ENCODE measurements at regions not wholly inside any gene's neighbourhood (a gene's known extent, or its start where the extent isn't known, plus 50 kb on each side); places are given as distances from the start of the nearest gene placed in this dataset.

DNA sequence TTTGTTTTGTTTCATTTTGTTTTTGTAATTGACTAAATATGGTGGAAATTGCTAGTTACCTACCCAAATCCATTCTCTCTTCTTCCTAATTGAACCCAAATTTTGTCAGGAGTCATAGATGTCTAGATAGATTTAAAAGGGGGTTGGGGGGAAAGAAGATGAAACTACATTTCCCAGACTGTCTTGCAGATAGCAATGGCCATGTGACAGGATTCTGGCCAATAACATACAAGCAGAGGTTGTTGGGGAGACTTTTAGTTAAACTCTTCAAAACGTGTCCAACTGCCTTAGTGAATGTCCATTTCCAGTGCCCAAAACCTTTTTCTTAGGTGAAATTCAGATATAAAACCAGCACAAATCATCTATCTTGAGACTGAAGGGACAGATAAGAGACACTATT lies 583.9 kb upstream of the API5 start:
- Histone ChIP-seq H3K4me3 (no peak overlapping the region), H3K36me3 (no peaks in the 10 kb centered on the region), H3K9me3 (no peaks in the 10 kb centered on the region), H3K27me3 (no peaks in the 10 kb centered on the region), H3K27ac (no peak overlapping the region), H3K4me1 (no peaks in the 10 kb centered on the region)
- no peak for DNase-seq
- TF ChIP-seq, protein P1, sequence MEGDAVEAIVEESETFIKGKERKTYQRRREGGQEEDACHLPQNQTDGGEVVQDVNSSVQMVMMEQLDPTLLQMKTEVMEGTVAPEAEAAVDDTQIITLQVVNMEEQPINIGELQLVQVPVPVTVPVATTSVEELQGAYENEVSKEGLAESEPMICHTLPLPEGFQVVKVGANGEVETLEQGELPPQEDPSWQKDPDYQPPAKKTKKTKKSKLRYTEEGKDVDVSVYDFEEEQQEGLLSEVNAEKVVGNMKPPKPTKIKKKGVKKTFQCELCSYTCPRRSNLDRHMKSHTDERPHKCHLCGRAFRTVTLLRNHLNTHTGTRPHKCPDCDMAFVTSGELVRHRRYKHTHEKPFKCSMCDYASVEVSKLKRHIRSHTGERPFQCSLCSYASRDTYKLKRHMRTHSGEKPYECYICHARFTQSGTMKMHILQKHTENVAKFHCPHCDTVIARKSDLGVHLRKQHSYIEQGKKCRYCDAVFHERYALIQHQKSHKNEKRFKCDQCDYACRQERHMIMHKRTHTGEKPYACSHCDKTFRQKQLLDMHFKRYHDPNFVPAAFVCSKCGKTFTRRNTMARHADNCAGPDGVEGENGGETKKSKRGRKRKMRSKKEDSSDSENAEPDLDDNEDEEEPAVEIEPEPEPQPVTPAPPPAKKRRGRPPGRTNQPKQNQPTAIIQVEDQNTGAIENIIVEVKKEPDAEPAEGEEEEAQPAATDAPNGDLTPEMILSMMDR (IDR thresholded peaks at IDR 0.05): no peak
- TF ChIP-seq POLR2A (IDR thresholded peaks at IDR 0.05): no peak
- intact Hi-C loops (cut with DNase I; ENCODE audit: low total_unique reads): no loop called here

DNA sequence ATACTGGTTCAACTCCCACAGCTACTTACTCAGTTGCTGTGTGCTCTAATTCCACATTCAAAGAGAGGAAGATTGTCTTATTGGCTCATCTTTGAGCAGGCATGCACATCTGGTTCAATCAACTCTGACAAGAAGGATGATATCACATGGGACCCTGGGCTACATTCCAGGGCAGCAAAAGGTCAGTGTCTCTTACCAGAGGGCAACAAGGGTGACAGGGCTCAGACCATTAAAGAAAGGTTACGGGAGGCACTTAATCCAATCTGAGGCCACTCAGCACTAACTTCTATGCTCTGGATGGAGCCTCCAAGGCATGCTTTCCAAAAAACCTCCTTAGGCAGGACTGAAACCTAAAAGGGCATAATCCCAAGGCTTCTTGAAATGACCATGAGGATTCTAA lies 549.4 kb upstream of the API5 start:
- intact Hi-C loops (cut with DNase I; ENCODE audit: low total_unique reads): no loop called here
- Histone ChIP-seq H3K9me3 (no peaks in the 10 kb centered on the region), H3K36me3 (no peaks in the 10 kb centered on the region), H3K4me3 (no peak overlapping the region), H3K27ac (no peak overlapping the region), H3K4me1 (no peaks in the 10 kb centered on the region), H3K27me3 (no peaks in the 10 kb centered on the region)
- DNase-seq: no peak
- TF ChIP-seq, protein P1 (IDR thresholded peaks at IDR 0.05): no peak
- no peak for TF ChIP-seq POLR2A (IDR thresholded peaks at IDR 0.05)

DNA sequence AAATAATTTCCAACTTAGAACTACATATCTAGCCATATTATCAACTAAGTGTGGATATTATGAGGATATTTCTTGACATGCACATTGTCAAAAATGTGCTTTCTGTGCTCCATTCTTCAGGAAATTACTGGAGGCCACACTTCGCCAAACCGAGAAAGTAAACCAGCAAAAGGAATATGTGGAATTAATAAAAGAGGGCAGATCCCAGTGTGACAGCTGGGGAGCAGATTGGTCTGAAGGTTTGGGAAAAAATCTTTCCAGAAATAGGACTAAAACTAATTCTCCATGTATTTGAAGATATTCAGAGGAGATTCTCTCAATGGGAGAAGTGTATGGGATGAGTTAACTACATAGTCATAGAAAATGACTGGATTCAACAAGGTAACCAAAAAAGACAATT lies 546.9 kb upstream of the API5 start:
- H3K27ac ChIP-seq: no peak overlapping the region
- no peaks in the 10 kb centered on the region for H3K27me3 ChIP-seq
- no peak for DNase-seq
- H3K9me3 ChIP-seq: no peaks in the 10 kb centered on the region
- intact Hi-C loops (cut with DNase I; ENCODE audit: low total_unique reads): no loop called here
- H3K36me3 ChIP-seq: no peaks in the 10 kb centered on the region
- no peak overlapping the region for H3K4me3 ChIP-seq
- no peaks in the 10 kb centered on the region for H3K4me1 ChIP-seq
- TF ChIP-seq, protein P1 (IDR thresholded peaks at IDR 0.05): no peak
- TF ChIP-seq POLR2A (IDR thresholded peaks at IDR 0.05): no peak

DNA sequence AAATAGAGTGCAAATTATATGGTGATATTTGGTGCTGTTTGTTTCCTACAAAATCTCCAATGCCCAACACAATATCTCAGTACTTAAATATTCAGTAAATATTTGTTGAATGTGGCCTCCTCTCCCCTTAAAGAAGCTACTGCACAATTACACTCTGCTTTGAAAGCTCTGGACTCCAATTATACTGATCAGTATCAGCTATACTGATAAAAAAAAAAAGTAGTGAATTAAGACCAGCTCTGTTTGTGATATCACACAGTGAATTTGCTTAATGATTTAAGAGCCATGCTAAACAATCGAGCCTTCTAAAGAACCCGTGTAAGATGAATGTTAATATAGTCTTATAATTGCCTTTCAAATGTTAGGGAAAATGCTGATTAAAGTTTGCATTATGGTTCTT lies 543.2 kb upstream of the API5 start:
- no peaks in the 10 kb centered on the region for H3K36me3 ChIP-seq
- H3K4me1 ChIP-seq: no peaks in the 10 kb centered on the region
- H3K4me3 ChIP-seq: no peak overlapping the region
- DNase-seq: no peak
- TF ChIP-seq, protein P1 (IDR thresholded peaks at IDR 0.05): no peak
- no peak for TF ChIP-seq POLR2A (IDR thresholded peaks at IDR 0.05)
- intact Hi-C loops (cut with DNase I; ENCODE audit: low total_unique reads): no loop called here
- H3K27me3 ChIP-seq: no peaks in the 10 kb centered on the region
- no peak overlapping the region for H3K27ac ChIP-seq
- no peaks in the 10 kb centered on the region for H3K9me3 ChIP-seq

DNA sequence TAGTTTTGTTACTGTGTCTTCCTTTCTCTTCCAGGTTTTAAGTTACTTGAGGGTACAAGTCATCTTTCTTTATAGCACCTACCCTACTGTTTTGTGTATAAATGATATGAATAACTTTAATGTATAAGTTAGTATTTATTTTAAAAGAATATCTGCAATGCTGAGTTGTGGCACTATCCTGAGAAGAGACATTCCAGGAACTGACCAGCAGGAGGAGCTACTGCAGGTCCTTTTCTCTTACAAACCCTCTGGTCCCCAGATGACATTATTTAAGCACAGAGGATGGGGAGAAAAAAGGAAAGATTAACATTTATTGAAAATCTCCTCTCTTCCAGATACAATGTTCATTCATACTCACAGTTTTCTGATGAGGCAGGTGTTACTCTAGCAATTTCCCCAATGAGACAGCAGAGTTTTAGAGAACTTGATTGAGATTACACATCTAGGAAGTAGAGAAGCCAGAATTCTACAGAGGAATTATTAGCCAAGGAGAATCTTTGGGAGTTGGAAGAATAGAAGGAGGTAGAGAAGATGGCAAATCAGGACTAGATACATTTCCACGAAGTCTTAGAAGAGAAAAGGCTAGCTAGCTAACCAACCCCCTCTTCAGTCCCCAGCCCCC lies 541.2 kb upstream of the API5 start:
- Histone ChIP-seq H3K4me1 (no peaks in the 10 kb centered on the region), H3K4me3 (no peak overlapping the region), H3K9me3 (no peaks in the 10 kb centered on the region), H3K36me3 (no peaks in the 10 kb centered on the region), H3K27me3 (no peaks in the 10 kb centered on the region), H3K27ac (no peak overlapping the region)
- no peak for DNase-seq
- intact Hi-C loops (cut with DNase I; ENCODE audit: low total_unique reads): no loop called here
- TF ChIP-seq, protein P1 (IDR thresholded peaks at IDR 0.05): peak in 2 of 4 experiments; percentile 25 to 26
- no peak for TF ChIP-seq POLR2A (IDR thresholded peaks at IDR 0.05)

All from uterus (tissue), 3 donors.